ENCODE measurements at regions not wholly inside any gene's neighbourhood (a gene's known extent, or its start where the extent isn't known, plus 50 kb on each side); places are given as distances from the start of the nearest gene placed in this dataset.

DNA sequence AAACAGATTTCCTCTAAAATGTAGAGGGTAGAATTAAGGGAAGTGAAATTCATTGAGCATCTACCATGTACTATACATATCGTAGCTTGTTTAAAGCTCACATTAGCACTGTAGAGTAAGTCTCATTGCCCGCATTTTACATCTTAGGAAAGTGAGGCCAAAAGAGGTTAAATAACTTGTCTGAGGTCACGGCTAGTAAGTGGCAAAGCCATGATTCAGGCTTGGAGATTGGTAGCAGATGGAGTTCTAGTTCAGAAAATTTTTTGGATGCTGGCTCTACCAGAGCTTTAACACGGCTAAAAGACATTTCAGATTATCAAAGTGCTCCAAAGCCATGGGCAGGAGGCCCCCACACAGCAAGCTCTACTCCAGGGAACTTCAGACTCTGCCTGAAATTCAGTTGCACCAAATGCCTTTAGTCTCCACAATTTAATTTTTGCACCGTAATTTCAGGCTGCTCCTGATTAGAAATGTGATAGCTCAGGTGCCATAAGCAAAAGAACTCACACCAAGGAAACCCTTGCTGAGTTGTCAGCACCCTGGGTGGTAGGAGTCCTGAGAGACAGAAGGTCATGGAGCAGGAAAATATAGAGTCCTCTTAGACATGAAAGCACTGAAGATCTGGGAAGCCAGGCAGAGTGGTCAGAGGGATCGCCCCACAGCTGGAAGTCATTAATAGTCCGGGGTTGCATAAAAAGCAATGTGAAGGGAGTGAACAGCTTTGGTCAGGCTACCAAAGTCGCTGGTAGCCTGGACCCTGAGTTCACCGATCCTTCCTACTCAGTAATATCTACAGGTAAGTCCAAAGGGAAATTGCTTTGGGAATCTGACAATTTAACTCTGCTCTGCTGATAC, 55.2 kb upstream of the ASIP start:
- Histone ChIP-seq H2AK9ac (replicated peaks; ENCODE audit: low read depth, low read length, poor library complexity) (no peak overlapping the region), H3K56ac (ENCODE audit: extremely low read depth, insufficient read depth, low read length) (no peak overlapping the region), H3K4me3 (ENCODE audit: insufficient read depth, low read depth, low read length) (no peak overlapping the region), H3K4ac (ENCODE audit: low read depth, low read length) (no peak overlapping the region), H3K79me1 (ENCODE audit: low read depth in 1 of 2, low read length in 2 of 2) (no peaks in the 10 kb centered on the region), H3K23ac (ENCODE audit: low read depth, low read length) (no peak overlapping the region), H2BK20ac (ENCODE audit: low read depth, low read length) (no peak overlapping the region), H3K14ac (replicated peaks; ENCODE audit: low read depth, low read length) (no peak overlapping the region), H3K27ac (ENCODE audit: insufficient read depth, low read length) (no peak overlapping the region), H3K9me3 (ENCODE audit: control insufficient read depth, insufficient read depth, low read length) (no peaks in the 10 kb centered on the region), H3K9me1 (ENCODE audit: insufficient read depth, low read length) (no peaks in the 10 kb centered on the region), H3K27me3 (ENCODE audit: control insufficient read depth, insufficient read depth, low read length) (peaks cover 45% of the 10 kb centered on the region), H4K8ac (ENCODE audit: low read depth in 2 of 2, low read length in 2 of 2) (no peak overlapping the region), H3K4me2 (ENCODE audit: low read depth, low read length) (no peak overlapping the region), H2BK120ac (ENCODE audit: low read depth, low read length) (no peak overlapping the region), H2AFZ (replicated peaks; ENCODE audit: low read length, poor library complexity) (no peak overlapping the region), H4K20me1 (ENCODE audit: insufficient read depth, low read length) (no peaks in the 10 kb centered on the region), H3K9ac (ENCODE audit: low read depth, low read length) (no peak overlapping the region), H2AK5ac (ENCODE audit: low read depth, low read length) (no peak overlapping the region), H3K18ac (ENCODE audit: low read depth, low read length) (no peak overlapping the region), H3K36me3 (ENCODE audit: control insufficient read depth, insufficient read depth, low read length) (no peaks in the 10 kb centered on the region), H4K5ac (ENCODE audit: low read depth, low read length) (no peak overlapping the region), H3K4me1 (ENCODE audit: control insufficient read depth, insufficient read depth, low read length) (no peaks in the 10 kb centered on the region), H4K91ac (ENCODE audit: insufficient read depth, low read depth, low read length) (no peak overlapping the region), H2BK5ac (ENCODE audit: low read depth, low read length, poor library complexity, severe bottlenecking) (no peak overlapping the region), H2BK15ac (ENCODE audit: low read depth, low read length) (no peak overlapping the region)
- WGBS, 2 experiments (ENCODE audit: extremely low coverage in 2 of 2, insufficient read length in 1 of 2), result 83% methylated on average over 2 of the region's 9 CpGs; no CpG with 5 or more reads in 1 of the 2 experiments
- ChIA-PET POLR2A (ENCODE audit: unreplicated experiment) (no interaction called here), CTCF (interaction anchor here (0.8 to 1.7 kb wide), 2 partner anchors 11 to 14 kb away, joined by 3 to 5 read pairs; no protein-coding TSS in a partner anchor)
- no peak for ATAC-seq (ENCODE audit: low read depth)
- intact Hi-C loops (cut with micrococcal nuclease) (no loop called here), in situ Hi-C loops (cut with MboI; ENCODE audit: low sequenced_read_pairs) (no loop called here), dilution Hi-C loops (cut with HindIII; ENCODE audit: low sequenced_read_pairs, unreplicated experiment) (no loop called here)
- TF ChIP-seq MAZ (IDR thresholded peaks at IDR 0.05; ENCODE audit: borderline replicate concordance, low read depth, low read length), result no peak
- TF ChIP-seq POLR2A (IDR thresholded peaks at IDR 0.05; ENCODE audit: low read depth, low read length), result no peak
- TF ChIP-seq SMC3 (IDR thresholded peaks at IDR 0.05; ENCODE audit: low read depth, low read length), result no peak
- TF ChIP-seq MXI1 (IDR thresholded peaks at IDR 0.05; ENCODE audit: borderline replicate concordance, low read depth, low read length), result no peak
- no peak for TF ChIP-seq FOS (IDR thresholded peaks at IDR 0.05; ENCODE audit: low read depth, low read length)
- TF ChIP-seq CTCF (conservative IDR thresholded peaks at IDR 0.05; ENCODE audit: low read depth, low read length), result no peak
- TF ChIP-seq NFE2L2 (IDR thresholded peaks at IDR 0.05; ENCODE audit: low read depth, low read length), result no peak
- no peak for TF ChIP-seq BHLHE40 (IDR thresholded peaks at IDR 0.05; ENCODE audit: low read depth, low read length)
- TF ChIP-seq, protein P1, sequence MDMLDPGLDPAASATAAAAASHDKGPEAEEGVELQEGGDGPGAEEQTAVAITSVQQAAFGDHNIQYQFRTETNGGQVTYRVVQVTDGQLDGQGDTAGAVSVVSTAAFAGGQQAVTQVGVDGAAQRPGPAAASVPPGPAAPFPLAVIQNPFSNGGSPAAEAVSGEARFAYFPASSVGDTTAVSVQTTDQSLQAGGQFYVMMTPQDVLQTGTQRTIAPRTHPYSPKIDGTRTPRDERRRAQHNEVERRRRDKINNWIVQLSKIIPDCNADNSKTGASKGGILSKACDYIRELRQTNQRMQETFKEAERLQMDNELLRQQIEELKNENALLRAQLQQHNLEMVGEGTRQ (IDR thresholded peaks at IDR 0.05; ENCODE audit: low read depth, low read length), result no peak
- no peak for TF ChIP-seq RCOR1 (IDR thresholded peaks at IDR 0.05; ENCODE audit: insufficient replicate concordance, low read length)
- no peak for TF ChIP-seq RFX5 (IDR thresholded peaks at IDR 0.05; ENCODE audit: low read depth, low read length)
- TF ChIP-seq, protein P2, sequence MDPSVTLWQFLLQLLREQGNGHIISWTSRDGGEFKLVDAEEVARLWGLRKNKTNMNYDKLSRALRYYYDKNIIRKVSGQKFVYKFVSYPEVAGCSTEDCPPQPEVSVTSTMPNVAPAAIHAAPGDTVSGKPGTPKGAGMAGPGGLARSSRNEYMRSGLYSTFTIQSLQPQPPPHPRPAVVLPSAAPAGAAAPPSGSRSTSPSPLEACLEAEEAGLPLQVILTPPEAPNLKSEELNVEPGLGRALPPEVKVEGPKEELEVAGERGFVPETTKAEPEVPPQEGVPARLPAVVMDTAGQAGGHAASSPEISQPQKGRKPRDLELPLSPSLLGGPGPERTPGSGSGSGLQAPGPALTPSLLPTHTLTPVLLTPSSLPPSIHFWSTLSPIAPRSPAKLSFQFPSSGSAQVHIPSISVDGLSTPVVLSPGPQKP (IDR thresholded peaks at IDR 0.05; ENCODE audit: borderline replicate concordance, low read depth, low read length), result no peak
- TF ChIP-seq RAD21 (IDR thresholded peaks at IDR 0.05; ENCODE audit: low read length), result no peak
- no peak for TF ChIP-seq MAFK (IDR thresholded peaks at IDR 0.05; ENCODE audit: low read depth, low read length)
- TF ChIP-seq CHD1 (IDR thresholded peaks at IDR 0.05; ENCODE audit: low read depth, low read length), result no peak
- BruUV-seq (replicated peaks), result no TSS peak
- DNase-seq, result no peak

Measured in IMR-90 (cell line).